ENCODE measurements at regions not wholly inside any gene's neighbourhood (a gene's known extent, or its start where the extent isn't known, plus 50 kb on each side); places are given as distances from the start of the nearest gene placed in this dataset.

- TF ChIP-seq CTCF (conservative IDR thresholded peaks at IDR 0.05; ENCODE audit: low read depth, low read length) (no peak), POLR2A (IDR thresholded peaks at IDR 0.05; ENCODE audit: low read depth, low read length) (no peak), CEBPB (IDR thresholded peaks at IDR 0.05; ENCODE audit: low read depth, low read length) (no peak), SMC3 (IDR thresholded peaks at IDR 0.05; ENCODE audit: low read depth, low read length) (no peak)
Observed at GRCh38 chr20:59424976-59425375, 124.6 kb downstream of the EDN3 start.
